PC-3 (cell line): ENCODE measurements at regions not wholly inside any gene's neighbourhood (a gene's known extent, or its start where the extent isn't known, plus 50 kb on each side); places are given as distances from the start of the nearest gene placed in this dataset.

Experiments
- ATAC-seq: fragments of 200-7000 bp; cut with Tn5 transposase; 2 replicates; pipeline ENCODE4 v1.9.1; 2020; ENCODE audit warnings: mild to moderate bottlenecking, moderate library complexity
- BruUV-seq: library from RNA; stranded (reverse); fragments of 400-500 nt; replicated peaks from 2 replicates; lab custom pipeline; 2021; lab: Mats Ljungman, UMichigan
- CTCF ChIA-PET: fragments of 300-600 bp; sonication (Branson Sonifier 250); formaldehyde crosslinking; loops from one replicate; lab custom pipeline; 2022; ENCODE audit warnings: antibody characterized with exemption; lab: Charles Lee
- POLR2A ChIA-PET: fragments of 300-600 bp; sonication (Branson Sonifier 250); formaldehyde crosslinking; loops from one replicate; lab custom pipeline; 2022; ENCODE audit warnings: antibody characterized with exemption; ENCODE audit not compliant: unreplicated experiment; lab: Charles Lee
- DNase-seq: peaks from one replicate; pipeline ENCODE4 v3.0.0-alpha.2; 2015
- H2AFZ ChIP-seq: fragments of 300-600 bp; sonication (generic); 2 replicates; pipeline ENCODE4 v1.6.0; 2016; ENCODE audit warnings: antibody characterized with exemption, low read length
- H3F3A ChIP-seq: fragments of 300-600 bp; sonication (generic); one replicate; pipeline ENCODE4 v1.6.0; 2017; ENCODE audit warnings: antibody characterized with exemption, low read length, control low read depth, mild to moderate bottlenecking; ENCODE audit not compliant: unreplicated experiment
- H3K27ac ChIP-seq: fragments of 300-600 bp; sonication (generic); 2 replicates; pipeline ENCODE4 v1.5.1; 2016; ENCODE audit warnings: mild to moderate bottlenecking, low read length
- H3K27me3 ChIP-seq: fragments of 300-600 bp; sonication (generic); 2 replicates; pipeline ENCODE4 v1.6.1; 2016; ENCODE audit warnings: low read length, mixed read lengths
- H3K36me3 ChIP-seq: fragments of 300-600 bp; sonication (generic); 2 replicates; pipeline ENCODE4 v1.6.1; 2016; ENCODE audit warnings: low read depth, mixed run types, low read length, mixed read lengths
- H3K4me1 ChIP-seq: fragments of 300-600 bp; sonication (generic); 2 replicates; pipeline ENCODE4 v1.5.1; 2016; ENCODE audit warnings: low read length; ENCODE audit not compliant: insufficient read depth
- H3K4me2 ChIP-seq: fragments of 300-600 bp; sonication (generic); 2 replicates; pipeline ENCODE4 v1.6.0; 2016; ENCODE audit warnings: low read length
- H3K4me3 ChIP-seq: fragments of 300-600 bp; sonication (generic); 2 replicates; pipeline ENCODE4 v1.5.1; 2016; ENCODE audit warnings: mild to moderate bottlenecking, low read length, mixed read lengths
- H3K79me2 ChIP-seq: fragments of 300-600 bp; sonication (generic); 2 replicates; pipeline ENCODE4 v1.6.1; 2017; ENCODE audit warnings: low read length, mixed read lengths
- H3K9ac ChIP-seq: fragments of 300-600 bp; sonication (generic); 2 replicates; pipeline ENCODE4 v1.6.0; 2016; ENCODE audit warnings: mild to moderate bottlenecking, low read length
- H3K9me2 ChIP-seq: fragments of 300-600 bp; sonication (generic); replicated peaks from 2 replicates; pipeline ENCODE4 v1.6.1; 2016; ENCODE audit warnings: mixed run types, low read length, mixed read lengths
- H3K9me3 ChIP-seq: fragments of 300-600 bp; sonication (generic); 2 replicates; pipeline ENCODE4 v1.6.1; 2016; ENCODE audit warnings: low read length, mixed read lengths
- H4K20me1 ChIP-seq: fragments of 300-600 bp; sonication (generic); 2 replicates; pipeline ENCODE4 v1.6.1; 2016; ENCODE audit warnings: low read length, mixed read lengths
- CTCF ChIP-seq: fragments of 300-600 bp; sonication (generic); conservative IDR thresholded peaks from 2 replicates; pipeline ENCODE4 v1.5.1; 2017; ENCODE audit warnings: antibody characterized with exemption, low read depth, mild to moderate bottlenecking, low read length
- EZH2 ChIP-seq: fragments of 300-600 bp; sonication (generic); IDR thresholded peaks from one replicate; pipeline ENCODE4 v1.6.1; 2017; ENCODE audit warnings: antibody characterized with exemption, mild to moderate bottlenecking, low read length; ENCODE audit not compliant: unreplicated experiment
- EZH2phosphoT487 ChIP-seq: fragments of 300-600 bp; sonication (generic); IDR thresholded peaks from 2 replicates; pipeline ENCODE4 v1.6.1; 2018; ENCODE audit warnings: mild to moderate bottlenecking, antibody characterized with exemption, low read length, borderline replicate concordance
- intact Hi-C: fragments of 100-400 bp; cut with micrococcal nuclease; formaldehyde crosslinking; loops from 2 replicates; pipeline ENCODE4 v1.9.0; 2023

- CTCF ChIA-PET: no interaction called here
- intact Hi-C loops: no loop called here
- POLR2A ChIA-PET: no interaction called here
- Histone ChIP-seq H3K9me3 (no peaks in the 10 kb centered on the region), H3K4me2 (no peak overlapping the region), H3K36me3 (no peaks in the 10 kb centered on the region), H3K9me2 (no peaks in the 10 kb centered on the region), H3K27ac (no peak overlapping the region), H4K20me1 (no peaks in the 10 kb centered on the region), H3K9ac (no peak overlapping the region), H3K79me2 (no peaks in the 10 kb centered on the region), H2AFZ (no peak overlapping the region), H3K4me3 (no peak overlapping the region), H3K4me1 (no peaks in the 10 kb centered on the region), H3K27me3 (peaks cover 20% of the 10 kb centered on the region), H3F3A (no peaks in the 10 kb centered on the region)
- BruUV-seq: no TSS peak
- no peak for TF ChIP-seq CTCF
- DNase-seq: no peak
- ATAC-seq: no peak
Measured at GRCh38 chr13:36559375-36559774, 114.4 kb upstream of the SERTM1 start.

DNA sequence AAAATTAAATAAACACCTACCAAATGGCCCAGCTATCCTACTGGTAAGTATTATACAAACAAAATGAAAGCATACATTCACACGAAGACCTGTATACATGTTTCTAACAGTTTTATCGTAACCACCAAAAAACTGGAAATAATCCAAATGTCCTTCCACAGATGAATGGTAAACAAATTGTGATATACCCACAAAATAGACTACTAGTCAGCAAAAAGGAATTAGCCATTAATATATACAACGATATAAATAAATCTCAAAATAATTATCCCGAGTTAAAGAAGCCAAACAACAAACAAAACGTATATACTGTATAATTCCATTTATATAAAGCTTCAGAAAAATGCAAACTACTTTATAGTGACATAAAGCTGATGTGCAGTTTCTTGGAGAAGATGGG, 106.3 kb upstream of the SERTM1 start:
- DNase-seq (no peak), ATAC-seq (no peak)
- no peak overlapping the region for H3K9ac ChIP-seq
- ChIA-PET CTCF (no interaction called here), POLR2A (no interaction called here)
- no peaks in the 10 kb centered on the region for H3K9me2 ChIP-seq
- TF ChIP-seq EZH2phosphoT487 (no peak), CTCF (no peak), EZH2 (no peak)
- H3K27ac ChIP-seq: no peak overlapping the region
- H3K9me3 ChIP-seq: no peaks in the 10 kb centered on the region
- H3K4me1 ChIP-seq: no peaks in the 10 kb centered on the region
- H3K4me2 ChIP-seq: no peak overlapping the region
- BruUV-seq: no TSS peak
- no peaks in the 10 kb centered on the region for H3K79me2 ChIP-seq
- H3F3A ChIP-seq: no peaks in the 10 kb centered on the region
- H3K4me3 ChIP-seq: no peak overlapping the region
- H3K36me3 ChIP-seq: no peaks in the 10 kb centered on the region
- H3K27me3 ChIP-seq: no peaks in the 10 kb centered on the region
- intact Hi-C loops: no loop called here
- H4K20me1 ChIP-seq: no peaks in the 10 kb centered on the region
- no peak overlapping the region for H2AFZ ChIP-seq

DNA sequence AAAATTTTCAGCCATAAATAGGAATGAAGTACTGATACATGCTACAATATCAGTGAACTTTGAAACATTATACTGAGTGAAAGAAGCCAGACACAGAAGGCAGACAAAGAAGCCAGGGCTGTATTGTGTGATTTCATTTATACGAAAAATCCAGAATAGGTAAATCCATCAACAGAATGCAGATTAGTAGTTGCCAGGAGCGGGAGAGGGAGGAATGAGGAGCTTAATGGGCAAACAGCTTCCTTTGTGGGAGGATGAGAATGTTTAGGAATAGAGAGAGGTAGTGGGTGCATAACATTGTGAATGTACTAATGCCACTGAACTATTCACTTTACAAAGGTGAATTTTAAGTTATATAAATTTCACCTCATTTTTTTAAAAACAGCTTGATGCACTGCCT, 103.3 kb upstream of the SERTM1 start:
- no peaks in the 10 kb centered on the region for H3K27me3 ChIP-seq
- no peak overlapping the region for H3K27ac ChIP-seq
- no peaks in the 10 kb centered on the region for H3K79me2 ChIP-seq
- intact Hi-C loops: no loop called here
- BruUV-seq: no TSS peak
- no peak overlapping the region for H2AFZ ChIP-seq
- H3K4me1 ChIP-seq: no peaks in the 10 kb centered on the region
- ATAC-seq: no peak
- no peak overlapping the region for H3K9ac ChIP-seq
- CTCF ChIA-PET: interaction anchor here (0.6 kb wide), 1 partner anchor 245 kb away, joined by 5 read pairs; no protein-coding TSS in a partner anchor
- no peak for DNase-seq
- no peak overlapping the region for H3K4me3 ChIP-seq
- H3K36me3 ChIP-seq: no peaks in the 10 kb centered on the region
- TF ChIP-seq EZH2 (no peak), EZH2phosphoT487 (no peak), CTCF (no peak)
- POLR2A ChIA-PET: no interaction called here
- no peaks in the 10 kb centered on the region for H3F3A ChIP-seq
- no peaks in the 10 kb centered on the region for H3K9me2 ChIP-seq
- no peaks in the 10 kb centered on the region for H3K9me3 ChIP-seq
- H4K20me1 ChIP-seq: no peaks in the 10 kb centered on the region
- no peak overlapping the region for H3K4me2 ChIP-seq
